HepG2 (cell line): ENCODE measurements at regions not wholly inside any gene's neighbourhood (a gene's known extent, or its start where the extent isn't known, plus 50 kb on each side); places are given as distances from the start of the nearest gene placed in this dataset.
A peak's percentile ranks its signal among the peaks of the same experiment; 100 is the strongest.
"Not testable (repeated sequence)": the region's sequence is repeated elsewhere in the genome, so short reads cannot be mapped to it uniquely, and the experiment has no call there.

ENCODE experiments used
- ATAC-seq: fragments of 200-7000 bp; cut with Tn5 transposase; 3 replicates; pipeline ENCODE4 v1.9.1; 2020; ENCODE audit warnings: mild to moderate bottlenecking, moderate library complexity
- BruUV-seq: library from RNA; stranded (reverse); fragments of 400-500 nt; replicated peaks from 2 replicates; lab custom pipeline; 2021; lab: Mats Ljungman, UMichigan
- CTCF ChIA-PET: fragments of 300-600 bp; formaldehyde crosslinking; extraction: SDS; loops from one replicate; lab custom pipeline; 2021; ENCODE audit warnings: low total read pairs, inconsistent platforms, low intra/inter-chr PET ratio; lab: Yijun Ruan, JAX
- POLR2A ChIA-PET: fragments of 350-600 bp; sonication (Branson Sonifier 250); formaldehyde crosslinking; loops from one replicate; lab custom pipeline; 2020; ENCODE audit warnings: antibody characterized with exemption, inconsistent platforms; lab: Yijun Ruan, JAX
- DNase-seq: peaks from one replicate; pipeline ENCODE4 v3.0.0-alpha.2; 2015; ENCODE audit warnings: low spot score
- FAIRE-seq: peaks from 3 replicates; lab custom pipeline; 2011; peaks lifted over from hg19 to GRCh38; lab: Jason Lieb, UNC
- H2AFZ ChIP-seq: one replicate; pipeline ENCODE4 v1.6.1; 2011; ENCODE audit warnings: low read length, inconsistent platforms
- H3K27ac ChIP-seq: fragments of 300-600 bp; 3 replicates; pipeline ENCODE4 v1.8.0; 2011; ENCODE audit warnings: mixed run types, mild to moderate bottlenecking, mixed read lengths, low read length, inconsistent platforms; ENCODE audit not compliant: insufficient read depth; ENCODE audit errors: extremely low read length
- H3K27me3 ChIP-seq, 2 experiments: fragments of 200-600 bp in 1 of 2; 2 replicates in 1 of 2; 3 replicates in 1 of 2; pipeline versions ENCODE4 v1.6.0 to v1.8.0; 2011; ENCODE audit warnings: low read length in 2 of 2, mild to moderate bottlenecking in 2 of 2, moderate library complexity in 2 of 2, inconsistent platforms in 1 of 2; ENCODE audit not compliant: insufficient read depth in 2 of 2, control insufficient read depth in 1 of 2
- H3K36me3 ChIP-seq, 2 experiments: fragments of 200-600 bp in 1 of 2; replicated peaks in 1 of 2; 2 replicates in 1 of 2; 3 replicates in 1 of 2; pipeline versions ENCODE4 v1.5.1 to v1.8.0; 2011; ENCODE audit warnings: low read length in 2 of 2, inconsistent platforms in 1 of 2; ENCODE audit not compliant: insufficient read depth in 2 of 2, control insufficient read depth in 1 of 2
- H3K4me1 ChIP-seq: 2 replicates; pipeline ENCODE4 v1.5.1; 2012; ENCODE audit warnings: low read length, inconsistent platforms; ENCODE audit not compliant: insufficient read depth
- H3K4me2 ChIP-seq: 2 replicates; pipeline ENCODE4 v1.6.0; 2011; ENCODE audit warnings: low read depth, low read length, inconsistent platforms
- H3K4me3 ChIP-seq, 3 experiments: fragments of 200-600 bp in 1 of 3; sonication (generic), shearing (Covaris generic) in 1 of 3; replicated peaks in 1 of 3; 2 replicates each; pipeline ENCODE4 v1.5.1; 2011 to 2016; ENCODE audit warnings: low read length in 3 of 3, inconsistent platforms in 2 of 3, low read depth in 2 of 3, mild to moderate bottlenecking in 2 of 3, control low read depth in 1 of 3, mixed read lengths in 1 of 3; ENCODE audit not compliant: insufficient read depth in 1 of 3
- H3K79me2 ChIP-seq: one replicate; pipeline ENCODE4 v1.6.1; 2011; ENCODE audit warnings: low read length, inconsistent platforms; ENCODE audit not compliant: insufficient read depth
- H3K9ac ChIP-seq: 2 replicates; pipeline ENCODE4 v1.6.0; 2011; ENCODE audit warnings: mild to moderate bottlenecking, low read depth, low read length, inconsistent platforms; ENCODE audit not compliant: insufficient read depth
- H3K9me3 ChIP-seq: 2 replicates; pipeline ENCODE4 v1.5.1; 2012; ENCODE audit warnings: mild to moderate bottlenecking, low read length
- H4K20me1 ChIP-seq: 2 replicates; pipeline ENCODE4 v1.6.0; 2011; ENCODE audit warnings: inconsistent platforms, mild to moderate bottlenecking, low read length, moderate library complexity; ENCODE audit not compliant: insufficient read depth
- ATF7 ChIP-seq, 2 experiments: fragments of 450-650 bp in 1 of 2; sonication (generic) in 1 of 2; formaldehyde crosslinking in 1 of 2; IDR thresholded peaks; 2 replicates each; pipeline versions ENCODE4 v1.4.0 to v1.6.1; 2016 to 2020; ENCODE audit warnings: antibody characterized with exemption in 1 of 2, mild to moderate bottlenecking in 1 of 2, missing genetic modification reagents in 1 of 2
- CREB1 ChIP-seq, 2 experiments: fragments of 450-650 bp in 1 of 2; IDR thresholded peaks; 2 replicates each; pipeline ENCODE4 v1.6.1; 2016 to 2017; ENCODE audit warnings: control low read depth in 1 of 2, mild to moderate bottlenecking in 1 of 2, missing compliant biosample characterization in 1 of 2, missing genetic modification characterization in 1 of 2
- WGBS: methylation state at CpG from one replicate; pipeline ENCODE4 v1.1.6; 2017; ENCODE audit warnings: low lambda C conversion rate; 5-methylcytosine and 5-hydroxymethylcytosine counted together
- in situ Hi-C: cut with HindIII; loops from 2 replicates; pipeline ENCODE4 v1.10.0; 2017; ENCODE audit warnings: low pct_unique_long_range_greater_than_20kb; ENCODE audit not compliant: extremely low pct_ligation_motif_present
- intact Hi-C: fragments of 100-400 bp; cut with micrococcal nuclease; formaldehyde crosslinking; loops from one replicate; pipeline ENCODE4 v1.10.0; 2022; ENCODE audit not compliant: unreplicated experiment

GRCh38 chr14:27831978-27832377, 934.6 kb upstream of the FOXG1 start:
- H3K36me3 ChIP-seq; BruUV-seq; H4K20me1 ChIP-seq; in situ Hi-C loops; FAIRE-seq; H3K4me2 ChIP-seq; H3K9ac ChIP-seq; POLR2A ChIA-PET; H3K4me3 ChIP-seq; H2AFZ ChIP-seq; H3K79me2 ChIP-seq; CTCF ChIA-PET; H3K27ac ChIP-seq; intact Hi-C loops; H3K27me3 ChIP-seq; ATAC-seq; H3K4me1 ChIP-seq; DNase-seq; TF ChIP-seq CREB1, ATF7 (CRISPR knock-in tag; IDR thresholded peaks at IDR 0.05): not testable (repeated sequence)
- H3K9me3 ChIP-seq = peaks cover 92% of the 10 kb centered on the region
- 13% methylated on average over 3 of the region's 3 CpGs for WGBS
- TF ChIP-seq CREB1 (IDR thresholded peaks at IDR 0.05) (0 out of 2 replicates have a peak, but pooled peaks have one; percentile 30), ATF7 (IDR thresholded peaks at IDR 0.05) (peak; percentile 93)

- H3K9ac ChIP-seq, BruUV-seq, ATAC-seq, CTCF ChIA-PET, H4K20me1 ChIP-seq, H3K4me2 ChIP-seq, H3K4me1 ChIP-seq, FAIRE-seq, H3K4me3 ChIP-seq, POLR2A ChIA-PET, H2AFZ ChIP-seq, H3K36me3 ChIP-seq, H3K27me3 ChIP-seq, intact Hi-C loops, DNase-seq, H3K79me2 ChIP-seq, H3K27ac ChIP-seq, in situ Hi-C loops: not testable (repeated sequence)
- H3K9me3 ChIP-seq = peaks cover 88% of the 10 kb centered on the region
- 2% methylated on average over 5 of the region's 5 CpGs for WGBS
These were observed 933.6 kb upstream of the FOXG1 start for GRCh38 chr14:27833001-27833400.
